ENCODE measurements at regions not wholly inside any gene's neighbourhood (a gene's known extent, or its start where the extent isn't known, plus 50 kb on each side); places are given as distances from the start of the nearest gene placed in this dataset.

GRCh38 chr12:114993165-114993564 lies 309.2 kb upstream of the TBX3 start:
- DNase-seq, result no peak

GRCh38 chr12:114992443-114992842 lies 308.5 kb upstream of the TBX3 start:
- DNase-seq, result no peak

- no peak for DNase-seq
Measured at GRCh38 chr12:114990381-114990780, 306.4 kb upstream of the TBX3 start.

GRCh38 chr12:114986849-114987248 lies 302.9 kb upstream of the TBX3 start:
- DNase-seq, result no peak

GRCh38 chr12:114986178-114986714 lies 302.3 kb upstream of the TBX3 start:
- no peak for DNase-seq

GRCh38 chr12:114984634-114985061 lies 300.7 kb upstream of the TBX3 start:
- DNase-seq, result no peak

- DNase-seq, result no peak
Measured at GRCh38 chr12:114982760-114983159, 298.8 kb upstream of the TBX3 start.

- DNase-seq, result no peak
Measured at GRCh38 chr12:114981036-114981435, 297.1 kb upstream of the TBX3 start.

- no peak for DNase-seq
Measured at GRCh38 chr12:114976959-114977358, 293.0 kb upstream of the TBX3 start.

- DNase-seq, result no peak
Measured at GRCh38 chr12:114976372-114976771, 292.4 kb upstream of the TBX3 start.

GRCh38 chr12:114975640-114976310 lies 291.8 kb upstream of the TBX3 start:
- no peak for DNase-seq

GRCh38 chr12:114974826-114975639 lies 291.1 kb upstream of the TBX3 start:
- no peak for DNase-seq

GRCh38 chr12:114974333-114974732 lies 290.4 kb upstream of the TBX3 start:
- DNase-seq, result no peak

- DNase-seq, result no peak
Measured at GRCh38 chr12:114968727-114969126, 284.8 kb upstream of the TBX3 start.

GRCh38 chr12:114967151-114967550 lies 283.2 kb upstream of the TBX3 start:
- DNase-seq, result no peak

GRCh38 chr12:114964841-114965240 lies 280.9 kb upstream of the TBX3 start:
- no peak for DNase-seq

- no peak for DNase-seq
Measured at GRCh38 chr12:114963846-114964245, 279.9 kb upstream of the TBX3 start.

GRCh38 chr12:114961491-114961890 lies 277.5 kb upstream of the TBX3 start:
- no peak for DNase-seq

GRCh38 chr12:114958538-114958937 lies 274.6 kb upstream of the TBX3 start:
- DNase-seq, result no peak

- DNase-seq, result no peak
Measured at GRCh38 chr12:114957225-114957624, 273.2 kb upstream of the TBX3 start.

- DNase-seq, result no peak
Measured at GRCh38 chr12:114955414-114956014, 271.5 kb upstream of the TBX3 start.

GRCh38 chr12:114954511-114955055 lies 270.6 kb upstream of the TBX3 start:
- no peak for DNase-seq

GRCh38 chr12:114952573-114953271 lies 268.7 kb upstream of the TBX3 start:
- no peak for DNase-seq

Measured in activated CD4-positive, alpha-beta T cell treated with anti-CD3 and anti-CD28 coated beads, Interleukin-2, amount 50 U/mL, for 16 hours (primary cell).